IPS-NIHi7 (cell line): ENCODE measurements at regions not wholly inside any gene's neighbourhood (a gene's known extent, or its start where the extent isn't known, plus 50 kb on each side); places are given as distances from the start of the nearest gene placed in this dataset.

Experiments
- DNase-seq: peaks from one replicate; pipeline ENCODE4 v3.0.0; 2012; ENCODE audit warnings: mixed read lengths; ENCODE audit errors: extremely low spot score

- peak; percentile 14 for DNase-seq
Observed at GRCh38 chr4:33133723-33134122, 2413.6 kb downstream of the PCDH7 start.

GRCh38 chr4:33134366-33134765 lies 2414.2 kb downstream of the PCDH7 start:
- no peak for DNase-seq

- DNase-seq = no peak
Observed at GRCh38 chr4:33149658-33150524, 2429.7 kb downstream of the PCDH7 start.

GRCh38 chr4:33150525-33150910 lies 2430.3 kb downstream of the PCDH7 start:
- DNase-seq = no peak

GRCh38 chr4:33160126-33160525 lies 2440.0 kb downstream of the PCDH7 start:
- DNase-seq = peak; percentile 12

GRCh38 chr4:33161202-33161601 lies 2441.0 kb downstream of the PCDH7 start:
- no peak for DNase-seq

- no peak for DNase-seq
Observed at GRCh38 chr4:33162122-33162521, 2442.0 kb downstream of the PCDH7 start.

- no peak for DNase-seq
Observed at GRCh38 chr4:33171873-33172525, 2451.8 kb downstream of the PCDH7 start.

GRCh38 chr4:33176566-33176965 lies 2456.4 kb downstream of the PCDH7 start:
- DNase-seq = no peak

- DNase-seq = no peak
Observed at GRCh38 chr4:33184657-33185290, 2464.6 kb downstream of the PCDH7 start.

- no peak for DNase-seq
Observed at GRCh38 chr4:33187035-33187434, 2466.9 kb downstream of the PCDH7 start.

GRCh38 chr4:33188733-33189132 lies 2468.6 kb downstream of the PCDH7 start:
- no peak for DNase-seq

GRCh38 chr4:33189169-33189568 lies 2469.0 kb downstream of the PCDH7 start:
- no peak for DNase-seq

GRCh38 chr4:33193109-33193508 lies 2472.9 kb downstream of the PCDH7 start:
- no peak for DNase-seq

GRCh38 chr4:33200377-33200776 lies 2480.2 kb downstream of the PCDH7 start:
- DNase-seq = no peak

- DNase-seq = no peak
Observed at GRCh38 chr4:33218238-33218637, 2498.1 kb downstream of the PCDH7 start.

GRCh38 chr4:33226133-33226532 lies 2506.0 kb downstream of the PCDH7 start:
- no peak for DNase-seq

GRCh38 chr4:33226783-33227182 lies 2506.6 kb downstream of the PCDH7 start:
- DNase-seq = no peak

GRCh38 chr4:33255094-33255493 lies 2534.9 kb downstream of the PCDH7 start:
- no peak for DNase-seq

GRCh38 chr4:33255507-33255906 lies 2535.3 kb downstream of the PCDH7 start:
- no peak for DNase-seq

GRCh38 chr4:33262824-33263223 lies 2542.7 kb downstream of the PCDH7 start:
- no peak for DNase-seq

- no peak for DNase-seq
Observed at GRCh38 chr4:33268776-33269175, 2548.6 kb downstream of the PCDH7 start.

- no peak for DNase-seq
Observed at GRCh38 chr4:33270403-33270802, 2550.2 kb downstream of the PCDH7 start.
